ENCODE measurements at regions not wholly inside any gene's neighbourhood (a gene's known extent, or its start where the extent isn't known, plus 50 kb on each side); places are given as distances from the start of the nearest gene placed in this dataset.

- TF ChIP-seq CTCF (IDR thresholded peaks at IDR 0.05): no peak
- intact Hi-C loops (cut with DNase I; ENCODE audit: low total_unique reads): no loop called here
These were observed 68.1 kb upstream of the TOX2 start for GRCh38 chr20:43846516-43846905.

GRCh38 chr20:43844778-43845614 lies 69.7 kb upstream of the TOX2 start:
- TF ChIP-seq POLR2A (IDR thresholded peaks at IDR 0.05) (no peak), CTCF (IDR thresholded peaks at IDR 0.05) (no peak)
- intact Hi-C loops (cut with DNase I; ENCODE audit: low total_unique reads): no loop called here
- Histone ChIP-seq H3K9me3 (no peaks in the 10 kb centered on the region), H3K4me1 (no peaks in the 10 kb centered on the region), H3K27me3 (no peaks in the 10 kb centered on the region), H3K27ac (no peak overlapping the region), H3K4me3 (no peak overlapping the region), H3K36me3 (no peaks in the 10 kb centered on the region)
- no peak for DNase-seq

More at GRCh38 chr20:43846516-43846905, 68.1 kb upstream of the TOX2 start:
- Histone ChIP-seq H3K27ac (no peak overlapping the region), H3K4me3 (no peak overlapping the region), H3K9me3 (no peaks in the 10 kb centered on the region), H3K36me3 (no peaks in the 10 kb centered on the region), H3K4me1 (no peaks in the 10 kb centered on the region), H3K27me3 (no peaks in the 10 kb centered on the region)
- DNase-seq: no peak

- H3K27me3 ChIP-seq: no peaks in the 10 kb centered on the region
- no peaks in the 10 kb centered on the region for H3K36me3 ChIP-seq
- H3K9me3 ChIP-seq: no peaks in the 10 kb centered on the region
- intact Hi-C loops (cut with DNase I; ENCODE audit: low total_unique reads): no loop called here
- no peak overlapping the region for H3K27ac ChIP-seq
- no peaks in the 10 kb centered on the region for H3K4me1 ChIP-seq
- TF ChIP-seq POLR2A (IDR thresholded peaks at IDR 0.05) (no peak), CTCF (IDR thresholded peaks at IDR 0.05) (no peak)
- no peak overlapping the region for H3K4me3 ChIP-seq
- DNase-seq: no peak
These were observed 70.5 kb upstream of the TOX2 start for GRCh38 chr20:43843965-43844660.

- H3K27ac ChIP-seq: no peak overlapping the region
- no peaks in the 10 kb centered on the region for H3K36me3 ChIP-seq
- no peak for DNase-seq
- intact Hi-C loops (cut with DNase I; ENCODE audit: low total_unique reads): no loop called here
- H3K4me1 ChIP-seq: no peaks in the 10 kb centered on the region
- H3K4me3 ChIP-seq: no peak overlapping the region
- H3K9me3 ChIP-seq: no peaks in the 10 kb centered on the region
- H3K27me3 ChIP-seq: no peaks in the 10 kb centered on the region
- no peak for TF ChIP-seq POLR2A (IDR thresholded peaks at IDR 0.05)
- TF ChIP-seq CTCF (IDR thresholded peaks at IDR 0.05): no peak
These were observed 71.3 kb upstream of the TOX2 start for GRCh38 chr20:43843096-43843964.
